ENCODE measurements at regions not wholly inside any gene's neighbourhood (a gene's known extent, or its start where the extent isn't known, plus 50 kb on each side); places are given as distances from the start of the nearest gene placed in this dataset.
"Not testable (repeated sequence)": the region's sequence is repeated elsewhere in the genome, so short reads cannot be mapped to it uniquely, and the experiment has no call there.

DNA sequence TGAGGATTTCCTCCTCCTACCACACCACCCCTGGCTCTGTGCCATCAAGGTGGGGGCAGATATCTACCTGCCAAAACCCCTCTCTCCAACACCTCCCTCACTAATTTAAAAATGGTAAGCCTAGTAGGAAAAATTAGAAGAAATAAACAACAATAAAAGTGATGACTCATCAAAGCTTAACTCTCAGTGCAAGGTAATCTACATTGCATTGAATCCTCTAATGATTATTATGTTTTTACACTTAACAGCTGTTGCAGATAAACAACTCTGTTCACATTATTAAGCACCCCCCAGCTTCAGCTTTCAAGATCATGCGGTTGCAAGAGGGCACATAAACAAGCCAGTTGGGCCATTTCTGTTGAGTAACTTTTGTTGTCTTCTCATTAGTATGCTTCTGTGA is 396.1 kb upstream of the ATP11B start:
- no peak for DNase-seq (ENCODE audit: low read depth, low spot score)

DNA sequence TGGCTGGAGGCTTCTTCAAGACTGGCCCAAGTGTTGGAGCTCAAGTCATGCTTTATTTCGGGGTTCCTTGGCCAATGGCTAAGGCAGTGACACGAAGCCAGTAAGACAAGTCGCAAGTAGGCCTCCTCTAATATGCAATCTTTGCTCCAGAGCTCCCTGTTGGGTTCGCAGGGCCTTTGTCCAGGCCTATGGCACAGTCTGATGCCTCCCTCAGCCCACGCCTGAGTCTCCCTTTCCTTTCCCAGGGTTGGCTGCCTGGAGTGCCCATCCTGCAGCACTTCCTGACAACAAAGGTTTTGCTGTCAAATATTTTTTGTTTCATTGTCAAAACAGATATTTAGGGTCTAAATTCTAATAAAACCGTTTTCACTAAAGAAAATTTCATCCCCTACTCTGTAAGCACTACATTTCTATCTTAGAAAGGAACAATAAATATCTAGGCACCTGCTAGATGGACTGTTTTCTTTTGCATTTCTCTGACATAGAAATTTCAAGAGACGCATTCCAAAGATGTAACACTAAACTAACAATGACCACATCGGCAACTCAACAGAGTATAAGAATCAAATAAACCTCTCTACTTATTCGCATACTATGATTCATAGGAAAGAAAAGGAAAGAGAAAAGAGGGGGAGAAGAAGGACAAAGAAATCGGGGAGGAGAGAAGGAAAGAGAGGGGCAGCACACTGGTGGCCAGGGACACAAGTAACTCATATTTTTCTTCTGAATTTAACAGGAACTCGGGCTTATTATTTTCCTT is 393.1 kb upstream of the ATP11B start:
- DNase-seq (ENCODE audit: low read depth, low spot score), result no peak

DNA sequence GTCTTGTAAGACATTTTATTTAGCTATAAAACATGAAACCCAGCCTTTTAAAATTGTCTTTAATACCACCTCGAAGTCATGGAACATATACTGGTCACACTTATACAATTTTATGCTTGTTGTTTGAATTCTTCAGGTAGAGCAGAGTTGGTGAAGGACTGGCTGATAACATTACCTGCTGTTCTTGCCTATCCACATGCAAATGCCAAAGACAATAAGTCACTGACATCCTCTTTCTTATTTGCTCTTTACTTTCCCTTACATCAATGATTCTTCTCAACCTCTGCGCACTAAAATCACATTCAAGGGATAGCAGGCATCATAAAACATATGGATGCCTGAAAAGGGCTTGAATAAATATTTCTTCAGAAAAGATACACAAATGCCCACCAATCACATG is 392.5 kb upstream of the ATP11B start:
- DNase-seq (ENCODE audit: low read depth, low spot score), result peak; percentile 2

DNA sequence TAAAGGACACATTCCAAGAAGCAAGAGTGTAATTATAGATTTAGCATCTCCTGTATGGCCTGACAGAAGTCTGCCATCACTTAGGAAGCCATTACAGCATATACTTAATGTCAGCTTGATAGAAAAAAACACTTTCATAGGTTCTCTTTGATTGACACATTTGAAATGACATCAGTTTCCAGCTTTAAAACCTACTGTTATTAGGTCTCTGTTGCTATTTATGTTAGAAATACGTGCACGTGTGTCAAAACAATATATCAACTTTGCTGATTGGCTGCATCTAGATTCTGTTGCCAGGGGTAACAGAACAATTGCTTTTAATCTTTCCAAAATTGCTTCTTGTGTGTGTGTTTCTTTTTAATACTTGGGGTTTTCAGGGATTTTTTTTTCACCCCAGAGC is 389.3 kb upstream of the ATP11B start:
- no peak for DNase-seq (ENCODE audit: low read depth, low spot score)

DNA sequence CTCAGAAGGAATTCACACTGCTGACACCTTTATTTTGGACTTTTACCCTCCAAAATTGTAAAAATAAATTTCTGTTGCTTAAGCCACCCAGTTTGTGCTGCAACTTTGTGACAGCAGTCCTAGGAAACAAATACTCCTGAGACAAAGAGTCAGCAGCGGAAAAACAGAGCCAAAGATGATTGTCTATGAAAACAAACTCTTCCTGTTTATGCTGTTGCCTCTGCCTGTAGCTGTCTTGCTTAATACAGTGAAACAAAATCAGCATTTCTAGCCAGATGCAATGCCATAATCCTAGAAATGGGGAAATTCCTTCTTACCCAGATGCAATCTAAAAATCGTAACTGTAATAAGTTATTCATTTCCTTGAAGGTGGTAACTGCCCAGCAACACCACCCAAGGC is 387.5 kb upstream of the ATP11B start:
- DNase-seq (ENCODE audit: low read depth, low spot score), result no peak

DNA sequence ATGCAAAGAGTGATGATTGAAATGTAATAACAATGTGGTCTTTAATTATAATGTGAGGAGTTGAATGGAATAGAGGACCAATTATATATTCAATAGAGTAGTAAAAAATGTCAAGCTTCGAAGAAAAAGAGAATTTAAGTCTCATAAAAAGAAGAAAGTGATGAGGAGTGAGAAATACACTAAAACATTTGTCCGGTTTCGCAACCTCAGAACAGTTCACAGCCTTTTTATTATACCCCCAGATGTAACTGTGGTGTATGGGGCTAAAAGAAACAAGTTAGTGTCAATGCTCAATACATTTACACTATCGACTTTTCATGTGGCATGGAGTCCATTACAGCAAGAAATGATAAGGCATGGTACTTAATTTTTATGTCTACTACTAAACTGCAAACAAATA is 386.5 kb upstream of the ATP11B start:
- no peak for DNase-seq (ENCODE audit: low read depth, low spot score)

DNA sequence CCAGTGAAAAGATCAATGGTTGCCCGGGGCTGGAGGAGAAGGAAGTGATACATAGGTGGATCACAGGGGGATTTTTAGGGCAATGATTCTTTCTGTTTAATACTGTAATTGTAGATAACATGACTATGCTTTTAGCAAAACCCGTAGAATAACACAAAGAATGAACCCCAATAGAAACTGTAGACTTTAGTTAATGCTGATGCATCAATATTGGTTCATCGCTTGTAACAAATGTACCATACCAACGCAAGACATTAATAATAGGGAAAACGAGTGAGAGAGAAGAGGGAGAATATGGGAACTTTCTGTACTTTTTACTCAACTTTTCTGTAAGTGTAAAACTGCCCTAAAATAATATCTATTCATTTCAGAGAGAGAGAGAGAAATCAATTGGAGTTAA is 383.3 kb upstream of the ATP11B start:
- DNase-seq (ENCODE audit: low read depth, low spot score), result no peak

DNA sequence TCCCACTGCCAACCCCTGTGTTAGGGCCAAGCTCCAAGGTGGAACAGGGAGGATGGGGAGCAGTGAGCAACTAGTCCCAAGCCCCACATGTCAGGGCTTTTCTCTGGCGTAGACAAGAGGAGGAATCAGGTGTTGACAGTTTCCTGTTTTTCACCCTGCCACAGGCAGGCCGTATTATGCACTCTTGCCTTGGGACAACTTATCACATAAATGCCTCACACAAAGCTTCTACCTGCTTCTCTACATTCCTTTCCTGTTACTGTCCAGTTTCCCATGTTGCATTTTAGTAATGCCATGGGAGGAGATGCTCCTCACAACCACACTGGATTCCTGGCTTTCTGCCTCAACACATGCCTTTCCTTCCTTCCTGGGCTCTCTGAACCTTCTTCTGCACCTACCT is 381.2 kb upstream of the ATP11B start:
- no peak for DNase-seq (ENCODE audit: low read depth, low spot score)

DNA sequence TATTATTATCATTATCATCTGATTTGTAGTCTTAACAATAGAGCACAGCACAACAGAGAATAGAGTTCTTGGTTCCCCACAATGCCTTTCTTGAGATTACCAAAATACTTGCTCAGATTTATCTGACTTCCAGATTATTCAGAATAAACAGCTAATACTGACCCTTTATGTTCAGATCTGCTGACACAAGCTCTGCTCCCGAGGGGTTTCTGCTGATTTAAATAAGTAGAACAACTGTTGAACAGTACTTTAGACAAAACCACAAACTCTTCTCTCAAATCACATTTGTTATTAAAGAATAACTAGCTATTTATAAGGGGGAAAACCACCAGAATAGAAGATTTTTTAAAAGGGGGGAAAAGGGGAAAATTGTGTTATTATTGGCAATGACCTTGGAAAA is 380.2 kb upstream of the ATP11B start:
- no peak for DNase-seq (ENCODE audit: low read depth, low spot score)

DNA sequence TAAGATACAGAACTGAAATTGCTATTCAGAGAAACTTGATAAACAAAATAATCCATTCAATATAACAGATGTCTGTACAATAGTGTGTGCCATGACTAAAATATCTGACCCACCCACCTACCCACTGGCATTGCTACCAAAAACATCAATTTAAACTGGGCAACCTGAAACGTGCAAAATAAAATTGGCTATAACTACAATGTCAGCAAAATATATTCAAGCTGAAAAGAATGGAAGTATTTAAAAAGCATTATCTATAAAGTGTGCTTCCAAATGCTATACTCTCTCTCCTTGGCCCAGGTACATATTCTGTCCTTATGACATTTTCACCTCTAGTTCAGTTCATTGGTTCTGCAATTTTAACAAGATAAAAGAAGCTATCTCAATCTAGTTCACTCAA is 379.6 kb upstream of the ATP11B start:
- no peak for DNase-seq (ENCODE audit: low read depth, low spot score)

DNA sequence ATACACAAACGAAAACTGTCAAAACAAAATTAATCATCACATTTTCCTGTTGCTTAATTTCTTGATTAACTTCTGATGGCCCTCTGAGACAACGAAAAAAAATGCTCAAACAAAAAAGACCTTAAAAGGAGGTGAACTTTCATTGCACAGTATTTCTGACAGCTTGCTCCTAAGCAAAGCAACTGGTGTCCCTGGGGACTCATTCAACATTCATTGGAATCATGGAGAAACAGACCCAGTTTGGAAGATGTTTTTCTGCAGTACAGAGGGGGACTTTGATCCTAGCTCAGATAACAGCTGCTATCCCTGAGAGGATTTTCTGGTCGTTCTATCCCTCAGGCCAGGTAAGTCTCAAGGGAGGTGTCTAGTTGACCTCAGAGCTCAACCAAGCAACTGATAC is 378.7 kb upstream of the ATP11B start:
- DNase-seq (ENCODE audit: low read depth, low spot score), result no peak

DNA sequence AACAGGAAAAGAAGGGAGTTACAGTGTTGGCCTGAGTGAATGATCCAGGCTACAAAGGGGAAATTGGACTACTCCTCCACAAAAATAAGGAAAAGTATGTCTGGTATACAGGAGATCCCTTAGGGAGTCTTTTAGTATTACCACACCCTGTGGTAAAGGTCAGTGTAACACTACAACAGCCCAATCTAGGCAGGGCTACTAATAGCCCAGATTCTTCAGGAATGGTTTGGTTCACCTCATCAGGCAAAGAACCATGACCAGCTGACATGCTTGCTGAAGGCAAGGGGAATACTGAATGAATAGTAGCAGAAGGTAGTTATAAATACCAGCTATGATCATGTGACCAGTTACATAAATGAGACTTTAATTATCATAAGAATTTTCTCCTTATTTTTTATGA is 372.6 kb upstream of the ATP11B start:
- no peak for DNase-seq (ENCODE audit: low read depth, low spot score)

DNA sequence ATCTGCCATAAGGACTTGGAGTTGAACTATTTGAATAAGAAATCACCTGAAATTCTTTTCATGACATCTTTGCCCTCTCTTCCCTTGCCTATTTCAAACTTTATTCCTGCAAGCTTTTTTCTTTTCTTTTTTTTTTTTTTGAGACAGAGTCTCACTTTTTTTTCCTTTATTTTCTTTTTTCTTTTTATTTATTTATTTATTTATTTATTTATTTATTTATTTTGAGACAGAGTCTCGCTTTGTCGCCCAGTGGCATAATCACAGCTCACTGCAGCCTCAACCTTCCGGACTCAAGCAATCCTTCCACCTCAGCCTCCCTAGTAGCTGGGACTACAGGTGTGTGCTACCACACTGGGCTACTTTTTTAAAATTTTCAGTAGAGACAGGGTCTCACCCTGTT is 369.3 kb upstream of the ATP11B start:
- DNase-seq (ENCODE audit: low read depth, low spot score), result no peak

DNA sequence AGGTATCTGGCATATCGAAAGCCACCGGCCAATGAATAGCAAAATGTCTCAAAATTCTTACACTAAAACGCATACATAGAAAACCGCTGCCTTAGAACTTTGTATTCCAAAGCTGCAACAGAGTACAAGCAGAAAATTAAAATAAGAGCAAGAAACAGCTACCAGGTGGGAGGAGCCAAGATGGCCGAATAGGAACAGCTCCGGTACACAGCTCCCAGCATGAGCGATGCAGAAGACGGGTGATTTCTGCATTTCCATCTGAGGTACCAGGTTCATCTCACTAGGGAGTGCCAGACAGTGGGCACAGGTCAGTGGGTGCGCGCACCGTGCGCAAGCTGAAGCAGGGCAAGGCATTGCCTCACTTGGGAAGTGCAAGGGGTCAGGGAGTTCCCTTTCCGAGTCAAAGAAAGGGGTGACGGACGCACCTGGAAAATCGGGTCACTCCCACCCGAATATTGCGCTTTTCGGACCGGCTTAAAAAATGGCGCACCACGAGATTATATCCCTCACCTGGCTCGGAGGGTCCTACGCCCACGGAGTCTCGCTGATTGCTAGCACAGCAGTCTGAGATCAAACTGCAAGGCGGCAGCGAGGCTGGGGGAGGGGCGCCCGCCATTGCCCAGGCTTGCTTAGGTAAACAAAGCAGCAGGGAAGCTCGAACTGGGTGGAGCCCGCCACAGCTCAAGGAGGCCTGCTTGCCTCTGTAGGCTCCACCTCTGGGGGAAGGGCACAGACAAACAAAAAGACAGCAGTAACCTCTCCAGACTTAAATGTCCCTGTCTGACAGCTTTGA is 367.2 kb upstream of the ATP11B start:
- not testable (repeated sequence) for DNase-seq (ENCODE audit: low read depth, low spot score)

DNA sequence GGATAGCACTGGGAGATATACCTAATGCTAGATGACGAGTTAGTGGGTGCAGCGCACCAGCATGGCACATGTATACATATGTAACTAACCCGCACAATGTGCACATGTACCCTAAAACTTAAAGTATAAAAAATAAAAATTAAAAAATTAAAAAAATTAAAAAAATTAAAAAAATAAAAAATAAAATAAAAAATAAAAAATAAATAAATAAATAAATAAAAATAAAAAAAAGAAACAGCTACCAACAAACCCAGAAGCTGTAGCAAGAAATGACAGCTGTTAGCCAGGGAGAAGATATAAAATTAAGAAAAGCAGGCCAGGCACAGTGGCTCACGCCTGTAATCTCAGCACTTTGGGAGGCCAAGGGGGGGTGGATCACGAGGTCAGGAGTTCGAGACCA is 361.3 kb upstream of the ATP11B start:
- DNase-seq (ENCODE audit: low read depth, low spot score), result not testable (repeated sequence)

DNA sequence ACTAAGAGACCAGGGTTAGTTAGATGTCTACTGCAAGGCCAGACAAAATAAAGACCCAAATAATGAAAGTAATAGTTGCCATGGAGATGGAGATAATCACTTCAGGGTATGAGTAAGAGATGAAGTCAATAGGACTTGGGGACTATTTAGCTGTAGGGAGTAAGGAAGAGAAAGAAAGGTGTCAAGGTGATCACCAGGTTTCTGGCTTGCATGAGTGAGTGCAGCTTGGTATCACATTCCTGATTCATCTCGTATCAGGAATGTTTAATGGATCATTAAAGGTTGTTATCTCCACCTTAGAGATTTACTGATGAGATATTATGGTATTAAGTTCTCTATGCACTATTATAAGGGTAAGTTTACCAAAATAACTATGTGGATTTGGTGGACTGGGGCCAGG is 357.4 kb upstream of the ATP11B start:
- no peak for DNase-seq (ENCODE audit: low read depth, low spot score)

DNA sequence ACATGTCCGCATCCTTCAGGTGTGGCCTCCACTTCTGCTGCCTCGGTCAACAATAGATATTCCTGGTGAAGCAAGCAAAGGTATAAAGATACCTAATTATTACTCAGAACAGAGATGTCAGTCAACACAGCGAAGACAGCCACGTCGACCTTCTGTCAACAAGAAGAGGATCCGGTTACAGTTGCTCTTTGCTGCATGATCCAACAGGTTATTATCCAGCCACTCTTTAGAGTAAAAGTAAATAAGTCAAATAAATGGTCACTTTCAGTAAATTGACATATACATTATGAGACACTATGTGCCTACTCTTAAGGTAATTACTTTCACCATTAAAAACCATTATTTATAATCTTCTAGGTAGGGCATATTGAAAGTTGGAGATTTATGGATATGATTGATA is 356.8 kb upstream of the ATP11B start:
- DNase-seq (ENCODE audit: low read depth, low spot score), result no peak

DNA sequence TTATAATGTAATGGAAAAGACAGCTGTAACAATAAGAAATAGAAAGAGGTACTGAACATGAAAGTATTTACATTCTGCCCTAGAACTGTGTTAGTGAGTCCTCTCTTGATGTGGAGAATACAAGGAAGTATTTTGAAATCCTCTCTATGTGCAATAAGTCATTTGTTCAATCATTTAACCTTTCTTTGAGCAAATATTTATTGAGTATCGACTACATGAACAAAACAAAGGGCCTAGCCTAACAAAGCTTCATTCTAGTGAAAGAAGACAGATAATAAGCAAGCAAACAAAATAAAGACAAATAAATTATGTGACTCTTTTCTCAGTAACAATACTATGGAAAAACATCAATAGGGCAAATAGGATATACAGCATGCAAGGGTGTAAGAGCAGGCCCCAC is 354.9 kb upstream of the ATP11B start:
- no peak for DNase-seq (ENCODE audit: low read depth, low spot score)

DNA sequence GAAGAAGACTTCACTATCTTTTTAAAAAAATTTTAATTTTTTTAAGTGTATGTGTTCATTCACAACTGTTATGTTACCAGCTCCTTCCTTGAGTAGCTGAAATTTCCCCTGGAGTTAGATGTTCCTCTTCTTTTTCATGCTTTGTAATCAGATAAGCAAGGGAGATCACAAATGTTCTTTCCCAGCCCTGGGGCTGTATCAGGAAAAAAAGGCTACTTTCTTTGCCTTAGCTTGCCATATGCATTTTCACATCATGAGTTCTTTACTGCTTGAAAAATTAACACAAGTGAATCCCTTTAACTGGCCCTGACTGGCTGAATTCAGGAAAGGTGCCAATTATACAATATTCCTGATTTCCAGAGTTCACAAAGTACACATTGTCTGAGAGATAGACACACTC is 353.2 kb upstream of the ATP11B start:
- DNase-seq (ENCODE audit: low read depth, low spot score), result no peak

DNA sequence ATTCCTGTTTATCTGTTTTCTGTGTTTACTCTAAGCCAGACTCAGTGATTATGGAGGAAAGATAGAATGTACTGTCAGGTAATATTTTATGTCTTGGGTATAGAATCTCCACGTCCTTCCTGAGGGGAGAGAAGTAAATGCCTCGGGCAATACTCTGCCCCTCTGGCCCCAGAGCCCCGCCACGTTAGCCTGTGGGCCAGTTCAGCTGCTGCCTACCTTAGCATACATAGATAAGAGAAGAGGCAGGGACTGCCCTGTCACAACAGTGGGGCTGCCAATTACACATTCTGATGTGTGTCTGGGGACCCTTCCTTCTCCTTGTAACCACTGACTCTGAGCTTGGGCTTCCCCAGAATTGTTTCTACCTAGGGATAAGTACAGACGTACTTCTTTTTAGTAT is 347.7 kb upstream of the ATP11B start:
- no peak for DNase-seq (ENCODE audit: low read depth, low spot score)

DNA sequence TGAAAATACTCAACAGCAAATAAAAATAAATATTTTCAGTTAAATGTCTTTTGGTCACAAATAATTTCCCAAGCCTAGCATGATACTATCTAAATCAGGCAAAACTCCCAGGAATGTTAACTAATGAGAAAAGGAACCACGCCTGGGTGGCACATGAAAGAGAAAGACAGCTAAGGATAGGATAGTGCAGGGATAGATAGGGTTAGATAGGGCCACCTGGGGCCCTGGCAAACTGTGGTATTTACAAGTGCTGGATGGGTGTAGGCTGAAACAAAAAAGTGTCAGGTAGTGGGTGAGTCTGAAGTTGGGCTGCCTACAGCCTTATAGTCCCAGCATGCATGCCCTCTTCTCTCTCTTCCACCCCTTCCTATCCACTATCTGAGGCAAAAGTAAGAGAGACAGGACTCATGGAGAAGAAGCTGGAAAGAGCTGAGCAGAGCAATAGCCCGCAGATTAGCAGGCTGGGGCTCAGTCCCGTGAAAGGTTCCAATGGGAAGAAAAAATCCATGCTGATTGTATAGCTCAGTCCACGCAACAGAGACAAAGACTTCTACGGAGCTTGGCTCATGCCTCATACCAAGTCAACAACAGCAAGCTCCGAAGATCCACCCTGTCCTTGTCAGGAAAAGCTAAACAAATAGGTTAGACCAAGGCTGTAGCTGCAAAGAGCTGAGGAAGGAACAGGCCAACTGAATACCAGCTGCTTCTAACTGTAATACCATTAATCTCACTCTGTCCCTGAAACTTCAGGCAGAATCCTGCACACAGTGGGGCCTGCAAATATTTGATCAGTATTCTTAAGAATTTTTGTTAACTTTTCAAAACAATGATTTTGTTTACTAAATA is 342.1 kb upstream of the ATP11B start:
- no peak for DNase-seq (ENCODE audit: low read depth, low spot score)

DNA sequence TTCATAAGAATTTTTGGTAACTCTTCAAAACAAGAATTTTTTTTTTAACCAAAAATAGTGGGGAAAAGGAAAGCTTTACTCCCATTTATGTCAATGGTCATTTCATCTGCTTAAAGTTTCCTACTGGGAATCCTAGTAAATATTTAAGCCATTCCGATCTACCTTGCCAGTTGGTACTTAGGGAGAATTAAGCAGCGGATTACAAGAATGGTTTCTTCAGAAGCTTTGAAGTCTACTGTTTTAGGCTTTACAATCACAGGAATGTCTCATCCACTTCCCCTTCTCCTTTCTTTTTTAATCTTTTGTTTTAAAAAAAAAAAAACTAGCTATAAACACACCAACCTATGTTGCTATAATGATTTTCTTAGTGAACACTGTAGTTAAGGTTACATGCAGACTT is 341.4 kb upstream of the ATP11B start:
- DNase-seq (ENCODE audit: low read depth, low spot score), result no peak

Measured in iPS DF 19.7 (cell line).